GM12878 (cell line): ENCODE measurements at regions not wholly inside any gene's neighbourhood (a gene's known extent, or its start where the extent isn't known, plus 50 kb on each side); places are given as distances from the start of the nearest gene placed in this dataset.

Source experiments
- ATAC-seq: fragments of 200-7000 bp; cut with Tn5 transposase; 3 replicates; pipeline ENCODE4 v1.9.1; 2020; ENCODE audit warnings: mild to moderate bottlenecking, moderate library complexity
- BruUV-seq: library from RNA; stranded (reverse); fragments of 400-500 nt; replicated peaks from 2 replicates; lab custom pipeline; 2021; lab: Mats Ljungman, UMichigan
- CTCF ChIA-PET: fragments of 300-600 bp; sonication (Branson Sonifier 250); formaldehyde crosslinking; extraction: SDS; loops from one replicate; lab custom pipeline; 2021; ENCODE audit warnings: inconsistent platforms; lab: Yijun Ruan, JAX
- POLR2A ChIA-PET: fragments of 350-600 bp; formaldehyde crosslinking; extraction: SDS; loops from one replicate; lab custom pipeline; 2021; ENCODE audit warnings: inconsistent platforms; lab: Charles Lee
- RAD21 ChIA-PET: fragments of 300-600 bp; sonication (Branson Sonifier 250); formaldehyde crosslinking; loops from one replicate; lab custom pipeline; 2023; ENCODE audit warnings: antibody characterized with exemption; ENCODE audit not compliant: unreplicated experiment; lab: Charles Lee
- SMC1A ChIA-PET: fragments of 300-600 bp; sonication (Branson Sonifier 250); formaldehyde crosslinking; loops from one replicate; lab custom pipeline; 2023; ENCODE audit not compliant: unreplicated experiment, uncharacterized antibody; lab: Charles Lee
- DNase-seq: peaks from one replicate; pipeline ENCODE4 v3.0.0-alpha.2; 2011; ENCODE audit warnings: low read depth, low spot score
- FAIRE-seq: peaks from 3 replicates; lab custom pipeline; 2011; peaks lifted over from hg19 to GRCh38; lab: Jason Lieb, UNC
- H2AFZ ChIP-seq: 2 replicates; pipeline ENCODE4 v1.6.0; 2011; ENCODE audit warnings: low read depth, low read length, control low read depth; ENCODE audit not compliant: control insufficient read depth
- H3K27ac ChIP-seq: 2 replicates; pipeline ENCODE4 v1.5.1; 2011; ENCODE audit warnings: control low read depth; ENCODE audit not compliant: control insufficient read depth, insufficient read depth
- H3K27me3 ChIP-seq, 2 experiments: replicated peaks in 1 of 2; 2 replicates each; pipeline versions ENCODE4 v1.6.0 to v1.6.1; 2011; ENCODE audit warnings: low read length in 1 of 2; ENCODE audit not compliant: control insufficient read depth in 2 of 2, insufficient read depth in 2 of 2
- H3K36me3 ChIP-seq, 2 experiments: 2 replicates each; pipeline ENCODE4 v1.5.1; 2011; ENCODE audit warnings: low read length in 1 of 2; ENCODE audit not compliant: control insufficient read depth in 2 of 2, insufficient read depth in 2 of 2
- H3K4me1 ChIP-seq: 2 replicates; pipeline ENCODE4 v1.6.1; 2011; ENCODE audit warnings: mild to moderate bottlenecking, low read length, moderate library complexity, mixed read lengths; ENCODE audit not compliant: control insufficient read depth, insufficient read depth
- H3K4me2 ChIP-seq: 2 replicates; pipeline ENCODE4 v1.6.0; 2011; ENCODE audit warnings: control low read depth; ENCODE audit not compliant: control insufficient read depth, insufficient read depth
- H3K4me3 ChIP-seq: fragments of 200-600 bp; sonication (generic); 2 replicates; pipeline ENCODE4 v1.5.1; 2016
- H3K79me2 ChIP-seq: 2 replicates; pipeline ENCODE4 v1.6.0; 2011; ENCODE audit warnings: low read length; ENCODE audit not compliant: control insufficient read depth, insufficient read depth
- H3K9ac ChIP-seq: 2 replicates; pipeline ENCODE4 v1.8.0; 2011; ENCODE audit warnings: low read length, control low read depth, mixed read lengths; ENCODE audit not compliant: control insufficient read depth, insufficient read depth
- H3K9me3 ChIP-seq: replicated peaks from 3 replicates; pipeline ENCODE4 v1.5.1; 2011; ENCODE audit warnings: mild to moderate bottlenecking, low read length; ENCODE audit not compliant: control insufficient read depth, insufficient read depth
- H4K20me1 ChIP-seq: 2 replicates; pipeline ENCODE4 v1.6.0; 2011; ENCODE audit not compliant: control insufficient read depth, insufficient read depth
- LARP7 ChIP-seq: fragments of 450-650 bp; IDR thresholded peaks from 2 replicates; pipeline ENCODE4 v1.6.1; 2017; ENCODE audit warnings: mild to moderate bottlenecking
- SPI1 ChIP-seq: IDR thresholded peaks from 2 replicates; pipeline ENCODE4 v1.6.1; 2011; ENCODE audit warnings: low read depth, mild to moderate bottlenecking, low read length, moderate library complexity, borderline replicate concordance; ENCODE audit not compliant: insufficient read depth
- ZNF622 ChIP-seq: fragments of 450-650 bp; IDR thresholded peaks from 2 replicates; pipeline ENCODE4 v1.6.1; 2017; ENCODE audit warnings: mild to moderate bottlenecking, inconsistent platforms
- WGBS: methylation state at CpG from one replicate; pipeline ENCODE4 v1.1.6; 2016; ENCODE audit warnings: low lambda C conversion rate; ENCODE audit not compliant: insufficient replicate concordance, insufficient coverage; ENCODE audit errors: missing lambda C conversion rate; 5-methylcytosine and 5-hydroxymethylcytosine counted together
- in situ Hi-C: fragments of 300-500 bp; cut with MboI; formaldehyde crosslinking; loops from 9 replicates; pipeline ENCODE4 v1.14.3; 2018; ENCODE audit warnings: mixed read lengths
- intact Hi-C: fragments of 100-400 bp; cut with micrococcal nuclease; formaldehyde crosslinking; loops from one replicate; pipeline ENCODE4 v1.14.2; 2022; ENCODE audit not compliant: unreplicated experiment

- intact Hi-C loops (no loop called here), in situ Hi-C loops (no loop called here)
- CTCF ChIA-PET = no interaction called here
- Histone ChIP-seq H3K9ac (no peak overlapping the region), H3K36me3 (no peaks in the 10 kb centered on the region), H3K9me3 (no peaks in the 10 kb centered on the region), H4K20me1 (no peaks in the 10 kb centered on the region), H2AFZ (no peak overlapping the region), H3K27ac (no peak overlapping the region), H3K4me3 (no peak overlapping the region), H3K4me1 (no peaks in the 10 kb centered on the region), H3K79me2 (no peaks in the 10 kb centered on the region), H3K27me3 (no peaks in the 10 kb centered on the region; a peak in 2 of 4 replicates), H3K4me2 (no peak overlapping the region)
- RAD21 ChIA-PET = no interaction called here
- FAIRE-seq = no peak
- WGBS = 8% methylated on average over 5 of the region's 5 CpGs
- no peak for TF ChIP-seq SPI1
- no peak for TF ChIP-seq LARP7
- POLR2A ChIA-PET = no interaction called here
- SMC1A ChIA-PET = no interaction called here
- no TSS peak for BruUV-seq
- no peak for DNase-seq
- ATAC-seq = no peak
Measured at GRCh38 chr10:128390596-128390995, 264.4 kb upstream of the MKI67 start.

- H3K9ac ChIP-seq = no peak overlapping the region
- WGBS = 12% methylated on average over 4 of the region's 4 CpGs
- DNase-seq (no peak), ATAC-seq (no peak), FAIRE-seq (no peak)
- no peaks in the 10 kb centered on the region for H3K79me2 ChIP-seq
- ChIA-PET CTCF (no interaction called here), SMC1A (no interaction called here), RAD21 (no interaction called here), POLR2A (no interaction called here)
- H2AFZ ChIP-seq = no peak overlapping the region
- H3K4me3 ChIP-seq = no peak overlapping the region
- intact Hi-C loops = no loop called here
- H3K27me3 ChIP-seq = no peaks in the 10 kb centered on the region; a peak in 2 of 4 replicates
- no peaks in the 10 kb centered on the region for H3K4me1 ChIP-seq
- no peaks in the 10 kb centered on the region for H3K9me3 ChIP-seq
- TF ChIP-seq ZNF622 = no peak
- no peaks in the 10 kb centered on the region for H3K36me3 ChIP-seq
- no peak overlapping the region for H3K27ac ChIP-seq
- no peak overlapping the region for H3K4me2 ChIP-seq
- no TSS peak for BruUV-seq
- no peaks in the 10 kb centered on the region for H4K20me1 ChIP-seq
- in situ Hi-C loops = no loop called here
Measured at GRCh38 chr10:128393546-128393945, 267.3 kb upstream of the MKI67 start.
